ENCODE measurements at regions not wholly inside any gene's neighbourhood (a gene's known extent, or its start where the extent isn't known, plus 50 kb on each side); places are given as distances from the start of the nearest gene placed in this dataset.
"Not testable (repeated sequence)": the region's sequence is repeated elsewhere in the genome, so short reads cannot be mapped to it uniquely, and the experiment has no call there.

DNA sequence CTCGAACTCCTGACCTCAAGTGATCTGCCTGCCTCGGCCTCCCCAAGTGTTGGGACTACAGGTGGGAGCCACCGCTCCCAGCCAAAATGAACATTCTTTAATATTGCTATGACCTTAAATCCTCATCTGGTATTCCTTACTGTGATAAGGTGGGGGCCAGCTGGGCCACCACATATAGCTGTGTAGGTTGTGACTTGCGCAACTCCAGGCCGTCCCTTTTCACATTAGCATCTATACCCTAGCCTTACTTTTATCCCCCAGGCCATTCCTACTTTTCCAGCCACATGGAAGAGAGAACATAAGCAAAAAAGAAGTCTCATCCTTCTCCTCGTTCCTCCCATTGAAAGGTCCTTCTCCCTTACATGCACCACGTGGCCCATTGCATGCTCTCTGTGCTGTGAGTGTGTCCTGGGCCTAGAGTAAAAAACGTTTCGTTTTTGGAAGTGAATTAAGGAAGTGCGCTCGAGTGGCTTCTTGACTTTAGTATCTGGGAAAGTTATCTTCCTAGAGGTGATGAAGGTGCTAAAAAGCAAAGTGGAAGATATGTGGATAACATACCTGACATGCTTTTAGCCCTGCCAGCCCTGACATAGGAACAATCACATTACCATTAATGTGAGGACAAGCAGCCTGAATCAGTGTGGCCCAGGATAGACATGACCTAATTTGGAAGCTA, 56.8 kb upstream of the KIF13A start:
- Histone ChIP-seq H3K27ac (peak overlapping the region in 1 of 4 donors; percentile 76), H3K27me3 (no peaks in the 10 kb centered on the region), H3K4me1 (peaks cover 0 to 27% (median 9%) of the 10 kb centered on the region in 4 donors), H3K9me3 (no peaks in the 10 kb centered on the region), H3K36me3 (no peaks in the 10 kb centered on the region), H3K4me3 (no peak overlapping the region)
- WGBS, 2 donors, result 82 to 87% methylated on average over 11 of the region's 11 CpGs
- TF ChIP-seq, protein P1, sequence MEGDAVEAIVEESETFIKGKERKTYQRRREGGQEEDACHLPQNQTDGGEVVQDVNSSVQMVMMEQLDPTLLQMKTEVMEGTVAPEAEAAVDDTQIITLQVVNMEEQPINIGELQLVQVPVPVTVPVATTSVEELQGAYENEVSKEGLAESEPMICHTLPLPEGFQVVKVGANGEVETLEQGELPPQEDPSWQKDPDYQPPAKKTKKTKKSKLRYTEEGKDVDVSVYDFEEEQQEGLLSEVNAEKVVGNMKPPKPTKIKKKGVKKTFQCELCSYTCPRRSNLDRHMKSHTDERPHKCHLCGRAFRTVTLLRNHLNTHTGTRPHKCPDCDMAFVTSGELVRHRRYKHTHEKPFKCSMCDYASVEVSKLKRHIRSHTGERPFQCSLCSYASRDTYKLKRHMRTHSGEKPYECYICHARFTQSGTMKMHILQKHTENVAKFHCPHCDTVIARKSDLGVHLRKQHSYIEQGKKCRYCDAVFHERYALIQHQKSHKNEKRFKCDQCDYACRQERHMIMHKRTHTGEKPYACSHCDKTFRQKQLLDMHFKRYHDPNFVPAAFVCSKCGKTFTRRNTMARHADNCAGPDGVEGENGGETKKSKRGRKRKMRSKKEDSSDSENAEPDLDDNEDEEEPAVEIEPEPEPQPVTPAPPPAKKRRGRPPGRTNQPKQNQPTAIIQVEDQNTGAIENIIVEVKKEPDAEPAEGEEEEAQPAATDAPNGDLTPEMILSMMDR (IDR thresholded peaks at IDR 0.05), result no peak
- no peak for TF ChIP-seq EP300 (IDR thresholded peaks at IDR 0.05)
- TF ChIP-seq POLR2A (IDR thresholded peaks at IDR 0.05), result no peak
- DNase-seq (ENCODE audit: low spot score in 2 of 2), result no peak

DNA sequence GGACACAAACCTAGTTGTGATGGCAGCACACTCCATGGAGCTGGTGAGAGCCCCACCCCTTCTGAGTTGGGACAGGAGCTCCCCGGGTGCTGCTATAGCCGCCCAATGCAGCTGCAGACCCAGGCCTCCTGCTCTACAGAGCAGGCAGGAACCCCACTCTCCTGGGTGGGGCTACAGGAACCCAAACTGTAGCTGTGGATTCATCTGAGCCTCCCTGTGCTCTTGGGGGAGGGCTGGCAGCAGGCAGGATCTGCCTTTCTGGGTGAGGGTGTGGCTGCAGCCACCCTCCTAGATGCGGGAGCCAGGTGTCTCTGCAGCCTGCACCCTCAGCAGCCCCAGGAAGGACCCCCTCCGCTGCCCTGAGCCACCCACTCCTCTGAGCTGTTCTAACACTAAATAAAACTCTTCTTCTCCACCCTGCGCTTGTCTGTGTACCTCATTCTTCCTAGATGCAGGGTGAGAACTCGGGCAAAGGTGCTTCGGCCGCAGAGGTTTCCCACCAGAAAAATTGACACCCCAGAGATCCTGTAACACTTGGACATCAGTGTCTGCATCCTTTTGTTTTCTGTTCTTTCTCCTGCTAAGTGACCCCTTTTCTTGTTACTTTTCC, 55.2 kb upstream of the KIF13A start:
- whole genome bisulfite sequencing, 2 donors, result 79 to 90% methylated on average over 8 of the region's 8 CpGs
- H3K4me1 ChIP-seq, result peaks cover 0 to 27% (median 9%) of the 10 kb centered on the region in 4 donors
- TF ChIP-seq, protein P1 (IDR thresholded peaks at IDR 0.05), result no peak
- TF ChIP-seq POLR2A (IDR thresholded peaks at IDR 0.05) (no peak), EP300 (IDR thresholded peaks at IDR 0.05) (no peak)
- no peak overlapping the region for H3K4me3 ChIP-seq
- H3K27me3 ChIP-seq, result no peaks in the 10 kb centered on the region
- DNase-seq (ENCODE audit: low spot score in 2 of 2), result no peak
- no peaks in the 10 kb centered on the region for H3K36me3 ChIP-seq
- no peaks in the 10 kb centered on the region for H3K9me3 ChIP-seq
- H3K27ac ChIP-seq, result peak overlapping the region in 3 of 4 donors; percentile 18 to 76 (median 50)

DNA sequence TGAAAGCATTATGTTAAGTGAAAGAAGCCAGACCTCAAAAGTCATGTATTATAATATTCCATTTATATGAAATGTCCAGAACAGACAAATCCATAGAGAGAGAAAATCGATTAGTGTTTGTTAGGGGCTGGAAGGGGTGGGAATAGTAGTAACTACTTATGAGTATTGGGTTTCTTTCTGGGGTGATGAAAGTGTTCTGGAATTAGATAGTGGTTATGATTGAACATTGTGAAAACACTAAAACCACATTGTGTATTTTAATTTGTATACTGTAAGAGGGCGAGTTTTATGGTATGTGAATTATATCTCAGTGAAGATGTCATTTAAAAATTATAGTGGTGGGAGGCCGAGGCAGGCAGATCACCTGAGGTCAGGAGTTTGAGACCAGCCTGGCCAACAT, 52.0 kb upstream of the KIF13A start:
- Histone ChIP-seq H3K36me3 (no peaks in the 10 kb centered on the region), H3K4me1 (peaks cover 0 to 27% (median 9%) of the 10 kb centered on the region in 4 donors), H3K27ac (no peak overlapping the region), H3K9me3 (no peaks in the 10 kb centered on the region), H3K27me3 (no peaks in the 10 kb centered on the region), H3K4me3 (no peak overlapping the region)
- no peak for DNase-seq (ENCODE audit: low spot score in 2 of 2)
- TF ChIP-seq, protein P1 (IDR thresholded peaks at IDR 0.05), result no peak
- TF ChIP-seq POLR2A (IDR thresholded peaks at IDR 0.05) (no peak), EP300 (IDR thresholded peaks at IDR 0.05) (no peak)
- WGBS, 2 donors, result 88 to 95% methylated on average over 3 of the region's 3 CpGs

DNA sequence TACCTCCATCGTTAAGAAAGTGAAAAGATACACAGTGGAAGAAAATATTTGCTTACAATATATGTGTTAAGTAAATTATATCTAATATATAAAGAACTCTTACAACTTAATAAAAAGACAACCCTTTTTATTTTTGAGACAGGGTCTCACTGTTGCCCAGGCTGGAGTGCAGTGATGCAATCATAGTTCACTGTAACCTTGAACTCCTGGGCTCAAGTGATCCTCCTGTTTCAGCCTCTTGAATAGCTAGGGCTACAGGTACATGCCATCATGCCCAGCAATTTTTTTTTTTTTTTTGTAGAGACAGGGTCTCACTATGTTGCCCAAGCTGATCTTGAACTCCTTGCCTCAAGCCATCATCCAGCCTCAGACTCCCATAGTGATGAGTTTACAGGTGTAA, 50.8 kb upstream of the KIF13A start:
- H3K36me3 ChIP-seq; H3K27ac ChIP-seq; H3K9me3 ChIP-seq; DNase-seq (ENCODE audit: low spot score in 2 of 2); H3K4me3 ChIP-seq; H3K27me3 ChIP-seq: not testable (repeated sequence)
- peaks cover 0 to 22% (median 9%) of the 10 kb centered on the region in 4 donors for H3K4me1 ChIP-seq
- 91 to 94% methylated on average over 1 of the region's 1 CpG for WGBS, 2 donors

Data from tibial nerve (tissue), 4 donors.